ENCODE measurements at regions not wholly inside any gene's neighbourhood (a gene's known extent, or its start where the extent isn't known, plus 50 kb on each side); places are given as distances from the start of the nearest gene placed in this dataset.

GRCh38 chr13:36530050-36530789, 97.9 kb downstream of the CCNA1 start:
- peaks cover 8% of the 10 kb centered on the region for H3K4me1 ChIP-seq (ENCODE audit: control insufficient read depth, low read depth, low read length)
- no peaks in the 10 kb centered on the region for H3K9me3 ChIP-seq (ENCODE audit: control insufficient read depth, low read depth, low read length)
- no peak overlapping the region for H3K9ac ChIP-seq (ENCODE audit: low read length)
- H3K36me3 ChIP-seq (ENCODE audit: control insufficient read depth, low read depth, low read length) = no peaks in the 10 kb centered on the region
- H3K27ac ChIP-seq (ENCODE audit: low read length) = no peak overlapping the region
- no peak overlapping the region for H3K4me3 ChIP-seq (ENCODE audit: low read length)
- H3K27me3 ChIP-seq (ENCODE audit: control insufficient read depth, insufficient read depth, low read length) = no peaks in the 10 kb centered on the region

- H3K4me3 ChIP-seq (ENCODE audit: low read length) = no peak overlapping the region
- no peaks in the 10 kb centered on the region for H3K36me3 ChIP-seq (ENCODE audit: control insufficient read depth, low read depth, low read length)
- H3K27me3 ChIP-seq (ENCODE audit: control insufficient read depth, insufficient read depth, low read length) = no peaks in the 10 kb centered on the region
- no peak overlapping the region for H3K9ac ChIP-seq (ENCODE audit: low read length)
- H3K4me1 ChIP-seq (ENCODE audit: control insufficient read depth, low read depth, low read length) = peaks cover 8% of the 10 kb centered on the region
- H3K27ac ChIP-seq (ENCODE audit: low read length) = no peak overlapping the region
- no peaks in the 10 kb centered on the region for H3K9me3 ChIP-seq (ENCODE audit: control insufficient read depth, low read depth, low read length)
Measured at GRCh38 chr13:36530861-36531590, 98.7 kb downstream of the CCNA1 start.

GRCh38 chr13:36531746-36532486, 99.6 kb downstream of the CCNA1 start:
- H3K9me3 ChIP-seq (ENCODE audit: control insufficient read depth, low read depth, low read length) = no peaks in the 10 kb centered on the region
- peaks cover 8% of the 10 kb centered on the region for H3K4me1 ChIP-seq (ENCODE audit: control insufficient read depth, low read depth, low read length)
- no peak overlapping the region for H3K27ac ChIP-seq (ENCODE audit: low read length)
- no peaks in the 10 kb centered on the region for H3K27me3 ChIP-seq (ENCODE audit: control insufficient read depth, insufficient read depth, low read length)
- no peak overlapping the region for H3K9ac ChIP-seq (ENCODE audit: low read length)
- no peak overlapping the region for H3K4me3 ChIP-seq (ENCODE audit: low read length)
- no peaks in the 10 kb centered on the region for H3K36me3 ChIP-seq (ENCODE audit: control insufficient read depth, low read depth, low read length)

GRCh38 chr13:36533806-36534205, 101.5 kb downstream of the CCNA1 start:
- Histone ChIP-seq H3K9ac (ENCODE audit: low read length) (no peak overlapping the region), H3K4me3 (ENCODE audit: low read length) (no peak overlapping the region), H3K27ac (ENCODE audit: low read length) (no peak overlapping the region), H3K27me3 (ENCODE audit: control insufficient read depth, insufficient read depth, low read length) (no peaks in the 10 kb centered on the region), H3K9me3 (ENCODE audit: control insufficient read depth, low read depth, low read length) (no peaks in the 10 kb centered on the region), H3K4me1 (ENCODE audit: control insufficient read depth, low read depth, low read length) (peaks cover 8% of the 10 kb centered on the region), H3K36me3 (ENCODE audit: control insufficient read depth, low read depth, low read length) (no peaks in the 10 kb centered on the region)

- H3K9ac ChIP-seq (ENCODE audit: low read length) = no peak overlapping the region
- H3K4me3 ChIP-seq (ENCODE audit: low read length) = no peak overlapping the region
- H3K4me1 ChIP-seq (ENCODE audit: control insufficient read depth, low read depth, low read length) = no peaks in the 10 kb centered on the region
- no peaks in the 10 kb centered on the region for H3K9me3 ChIP-seq (ENCODE audit: control insufficient read depth, low read depth, low read length)
- H3K27ac ChIP-seq (ENCODE audit: low read length) = no peak overlapping the region
- H3K27me3 ChIP-seq (ENCODE audit: control insufficient read depth, insufficient read depth, low read length) = no peaks in the 10 kb centered on the region
- H3K36me3 ChIP-seq (ENCODE audit: control insufficient read depth, low read depth, low read length) = no peaks in the 10 kb centered on the region
Measured at GRCh38 chr13:36536546-36536945, 104.3 kb downstream of the CCNA1 start.

- no peaks in the 10 kb centered on the region for H3K36me3 ChIP-seq (ENCODE audit: control insufficient read depth, low read depth, low read length)
- H3K4me1 ChIP-seq (ENCODE audit: control insufficient read depth, low read depth, low read length) = peaks cover 5% of the 10 kb centered on the region
- H3K27ac ChIP-seq (ENCODE audit: low read length) = no peak overlapping the region
- H3K9ac ChIP-seq (ENCODE audit: low read length) = no peak overlapping the region
- H3K4me3 ChIP-seq (ENCODE audit: low read length) = no peak overlapping the region
- H3K9me3 ChIP-seq (ENCODE audit: control insufficient read depth, low read depth, low read length) = no peaks in the 10 kb centered on the region
- H3K27me3 ChIP-seq (ENCODE audit: control insufficient read depth, insufficient read depth, low read length) = no peaks in the 10 kb centered on the region
Measured at GRCh38 chr13:36543671-36544070, 111.4 kb downstream of the CCNA1 start.

- Histone ChIP-seq H3K36me3 (ENCODE audit: control insufficient read depth, low read depth, low read length) (no peaks in the 10 kb centered on the region), H3K27ac (ENCODE audit: low read length) (no peak overlapping the region), H3K4me1 (ENCODE audit: control insufficient read depth, low read depth, low read length) (peaks cover 2% of the 10 kb centered on the region), H3K27me3 (ENCODE audit: control insufficient read depth, insufficient read depth, low read length) (no peaks in the 10 kb centered on the region), H3K4me3 (ENCODE audit: low read length) (no peak overlapping the region), H3K9ac (ENCODE audit: low read length) (no peak overlapping the region), H3K9me3 (ENCODE audit: control insufficient read depth, low read depth, low read length) (no peaks in the 10 kb centered on the region)
Measured at GRCh38 chr13:36548129-36548528, 115.8 kb downstream of the CCNA1 start.

- Histone ChIP-seq H3K9ac (ENCODE audit: low read length) (no peak overlapping the region), H3K27ac (ENCODE audit: low read length) (no peak overlapping the region), H3K4me3 (ENCODE audit: low read length) (no peak overlapping the region), H3K9me3 (ENCODE audit: control insufficient read depth, low read depth, low read length) (no peaks in the 10 kb centered on the region), H3K27me3 (ENCODE audit: control insufficient read depth, insufficient read depth, low read length) (no peaks in the 10 kb centered on the region), H3K36me3 (ENCODE audit: control insufficient read depth, low read depth, low read length) (no peaks in the 10 kb centered on the region), H3K4me1 (ENCODE audit: control insufficient read depth, low read depth, low read length) (no peaks in the 10 kb centered on the region)
Measured at GRCh38 chr13:36549126-36549702, 116.9 kb downstream of the CCNA1 start.

GRCh38 chr13:36549755-36550154, 117.5 kb downstream of the CCNA1 start:
- no peaks in the 10 kb centered on the region for H3K36me3 ChIP-seq (ENCODE audit: control insufficient read depth, low read depth, low read length)
- H3K9ac ChIP-seq (ENCODE audit: low read length) = no peak overlapping the region
- no peak overlapping the region for H3K27ac ChIP-seq (ENCODE audit: low read length)
- no peak overlapping the region for H3K4me3 ChIP-seq (ENCODE audit: low read length)
- H3K27me3 ChIP-seq (ENCODE audit: control insufficient read depth, insufficient read depth, low read length) = no peaks in the 10 kb centered on the region
- no peaks in the 10 kb centered on the region for H3K9me3 ChIP-seq (ENCODE audit: control insufficient read depth, low read depth, low read length)
- H3K4me1 ChIP-seq (ENCODE audit: control insufficient read depth, low read depth, low read length) = no peaks in the 10 kb centered on the region

GRCh38 chr13:36550177-36550576, 117.9 kb downstream of the CCNA1 start:
- Histone ChIP-seq H3K4me3 (ENCODE audit: low read length) (no peak overlapping the region), H3K9ac (ENCODE audit: low read length) (no peak overlapping the region), H3K4me1 (ENCODE audit: control insufficient read depth, low read depth, low read length) (no peaks in the 10 kb centered on the region), H3K27me3 (ENCODE audit: control insufficient read depth, insufficient read depth, low read length) (no peaks in the 10 kb centered on the region), H3K27ac (ENCODE audit: low read length) (no peak overlapping the region), H3K9me3 (ENCODE audit: control insufficient read depth, low read depth, low read length) (no peaks in the 10 kb centered on the region), H3K36me3 (ENCODE audit: control insufficient read depth, low read depth, low read length) (no peaks in the 10 kb centered on the region)

GRCh38 chr13:36551445-36551844, 119.2 kb downstream of the CCNA1 start:
- Histone ChIP-seq H3K4me1 (ENCODE audit: control insufficient read depth, low read depth, low read length) (no peaks in the 10 kb centered on the region), H3K9ac (ENCODE audit: low read length) (no peak overlapping the region), H3K9me3 (ENCODE audit: control insufficient read depth, low read depth, low read length) (no peaks in the 10 kb centered on the region)

More at GRCh38 chr13:36551445-36551844, 119.2 kb downstream of the CCNA1 start:
- Histone ChIP-seq H3K27me3 (ENCODE audit: control insufficient read depth, insufficient read depth, low read length) (no peaks in the 10 kb centered on the region), H3K4me3 (ENCODE audit: low read length) (no peak overlapping the region), H3K36me3 (ENCODE audit: control insufficient read depth, low read depth, low read length) (no peaks in the 10 kb centered on the region), H3K27ac (ENCODE audit: low read length) (no peak overlapping the region)

Data from iPS-18a (cell line).